Activated CD8-positive, alpha-beta memory T cell treated with anti-CD3 and anti-CD28 coated beads for 48 hours (primary cell): ENCODE measurements at regions not wholly inside any gene's neighbourhood (a gene's known extent, or its start where the extent isn't known, plus 50 kb on each side); places are given as distances from the start of the nearest gene placed in this dataset.
"Not testable (repeated sequence)": the region's sequence is repeated elsewhere in the genome, so short reads cannot be mapped to it uniquely, and the experiment has no call there.

Experiments used
- DNase-seq, 3 experiments: peaks; one replicate each; pipeline ENCODE4 v3.0.0-alpha.2; 2020; ENCODE audit warnings: low read depth in 2 of 3, low spot score in 2 of 3

- no peak for DNase-seq
Observed at GRCh38 chr2:220580113-220580512, 952.7 kb downstream of the SLC4A3 start.

- DNase-seq: no peak
Observed at GRCh38 chr2:220583725-220584124, 956.3 kb downstream of the SLC4A3 start.

GRCh38 chr2:220585241-220585640 is 957.8 kb downstream of the SLC4A3 start:
- no peak for DNase-seq

GRCh38 chr2:220586980-220587530 is 959.6 kb downstream of the SLC4A3 start:
- DNase-seq: no peak

GRCh38 chr2:220588148-220588547 is 960.7 kb downstream of the SLC4A3 start:
- no peak for DNase-seq

- no peak for DNase-seq
Observed at GRCh38 chr2:220590476-220590875, 963.0 kb downstream of the SLC4A3 start.

- DNase-seq: no peak
Observed at GRCh38 chr2:220593526-220593925, 966.1 kb downstream of the SLC4A3 start.

- no peak for DNase-seq
Observed at GRCh38 chr2:220601674-220602073, 970.4 kb downstream of the EPHA4 start.

GRCh38 chr2:220613004-220613403 is 959.1 kb downstream of the EPHA4 start:
- not testable (repeated sequence) for DNase-seq

GRCh38 chr2:220614064-220614463 is 958.0 kb downstream of the EPHA4 start:
- no peak for DNase-seq

- DNase-seq: no peak
Observed at GRCh38 chr2:220619525-220620220, 952.4 kb downstream of the EPHA4 start.

- no peak for DNase-seq
Observed at GRCh38 chr2:220626603-220627002, 945.5 kb downstream of the EPHA4 start.

GRCh38 chr2:220628252-220628651 is 943.9 kb downstream of the EPHA4 start:
- no peak for DNase-seq

GRCh38 chr2:220641137-220641536 is 931.0 kb downstream of the EPHA4 start:
- no peak for DNase-seq

GRCh38 chr2:220646424-220646823 is 925.7 kb downstream of the EPHA4 start:
- DNase-seq: no peak

- DNase-seq: no peak
Observed at GRCh38 chr2:220648628-220649027, 923.5 kb downstream of the EPHA4 start.

GRCh38 chr2:220653776-220654175 is 918.3 kb downstream of the EPHA4 start:
- no peak for DNase-seq

GRCh38 chr2:220654322-220654721 is 917.8 kb downstream of the EPHA4 start:
- DNase-seq: no peak

- no peak for DNase-seq
Observed at GRCh38 chr2:220660277-220661145, 911.6 kb downstream of the EPHA4 start.

GRCh38 chr2:220662431-220662830 is 909.7 kb downstream of the EPHA4 start:
- no peak for DNase-seq

- no peak for DNase-seq
Observed at GRCh38 chr2:220663065-220663464, 909.0 kb downstream of the EPHA4 start.
